HPDE6-E6E7 (cell line): ENCODE measurements at regions not wholly inside any gene's neighbourhood (a gene's known extent, or its start where the extent isn't known, plus 50 kb on each side); places are given as distances from the start of the nearest gene placed in this dataset.
"Not testable (repeated sequence)": the region's sequence is repeated elsewhere in the genome, so short reads cannot be mapped to it uniquely, and the experiment has no call there.

Source experiments
- DNase-seq: peaks from one replicate; pipeline ENCODE4 v3.0.0; 2011; ENCODE audit warnings: missing footprints; ENCODE audit errors: extremely low spot score

- no peak for DNase-seq
These were observed 138.0 kb upstream of the DNAH14 start for GRCh38 chr1:224791362-224791941.

GRCh38 chr1:224795591-224795990, 133.9 kb upstream of the DNAH14 start:
- DNase-seq, result no peak

- no peak for DNase-seq
These were observed 130.4 kb upstream of the DNAH14 start for GRCh38 chr1:224799083-224799482.

- no peak for DNase-seq
These were observed 128.9 kb upstream of the DNAH14 start for GRCh38 chr1:224800486-224801119.

- no peak for DNase-seq
These were observed 127.5 kb upstream of the DNAH14 start for GRCh38 chr1:224801844-224802490.

GRCh38 chr1:224802617-224803016, 126.9 kb upstream of the DNAH14 start:
- DNase-seq, result no peak

- no peak for DNase-seq
These were observed 125.3 kb upstream of the DNAH14 start for GRCh38 chr1:224804220-224804619.

GRCh38 chr1:224805889-224806288, 123.6 kb upstream of the DNAH14 start:
- DNase-seq, result no peak

GRCh38 chr1:224809137-224809536, 120.3 kb upstream of the DNAH14 start:
- no peak for DNase-seq

GRCh38 chr1:224809613-224810012, 119.9 kb upstream of the DNAH14 start:
- no peak for DNase-seq

- DNase-seq, result no peak
These were observed 117.9 kb upstream of the DNAH14 start for GRCh38 chr1:224811564-224811963.

GRCh38 chr1:224815647-224816046, 113.8 kb upstream of the DNAH14 start:
- DNase-seq, result no peak

GRCh38 chr1:224816062-224816461, 113.4 kb upstream of the DNAH14 start:
- DNase-seq, result no peak

- DNase-seq, result no peak
These were observed 112.1 kb upstream of the DNAH14 start for GRCh38 chr1:224817382-224817781.

- DNase-seq, result no peak
These were observed 109.6 kb upstream of the DNAH14 start for GRCh38 chr1:224819861-224820260.

- DNase-seq, result no peak
These were observed 109.1 kb upstream of the DNAH14 start for GRCh38 chr1:224820341-224820740.

GRCh38 chr1:224821751-224822150, 107.7 kb upstream of the DNAH14 start:
- not testable (repeated sequence) for DNase-seq

GRCh38 chr1:224825525-224826000, 103.9 kb upstream of the DNAH14 start:
- no peak for DNase-seq

- DNase-seq, result no peak
These were observed 100.8 kb upstream of the DNAH14 start for GRCh38 chr1:224828691-224829090.

- DNase-seq, result no peak
These were observed 98.0 kb upstream of the DNAH14 start for GRCh38 chr1:224831501-224831900.

- DNase-seq, result not testable (repeated sequence)
These were observed 89.7 kb upstream of the DNAH14 start for GRCh38 chr1:224839648-224840300.

GRCh38 chr1:224841803-224842202, 87.7 kb upstream of the DNAH14 start:
- DNase-seq, result not testable (repeated sequence)
